ENCODE measurements at regions not wholly inside any gene's neighbourhood (a gene's known extent, or its start where the extent isn't known, plus 50 kb on each side); places are given as distances from the start of the nearest gene placed in this dataset.

GRCh38 chr14:101407328-101407727 lies 154.0 kb upstream of the DIO3 start:
- no peaks in the 10 kb centered on the region for H3K27me3 ChIP-seq (ENCODE audit: control insufficient read depth, insufficient read depth, low read length)
- BruUV-seq (replicated peaks), result no TSS peak
- H3K4ac ChIP-seq (ENCODE audit: low read depth, low read length), result peak overlapping the region; percentile 48; the same call in 1 of the 2 replicates
- dilution Hi-C loops (cut with HindIII; ENCODE audit: low sequenced_read_pairs, unreplicated experiment), result no loop called here
- no peak overlapping the region for H3K14ac ChIP-seq (replicated peaks; ENCODE audit: low read depth, low read length)
- H3K4me2 ChIP-seq (ENCODE audit: low read depth, low read length), result no peak overlapping the region
- DNase-seq (no peak), ATAC-seq (ENCODE audit: low read depth) (no peak)
- peak overlapping the region; percentile 30; the same call in 1 of the 2 replicates for H3K18ac ChIP-seq (ENCODE audit: low read depth, low read length)
- peak overlapping the region; percentile 88; the same call in 1 of the 2 replicates for H3K27ac ChIP-seq (ENCODE audit: insufficient read depth, low read length)
- intact Hi-C loops (cut with micrococcal nuclease), result no loop called here
- H2BK5ac ChIP-seq (ENCODE audit: low read depth, low read length, poor library complexity, severe bottlenecking), result no peak overlapping the region
- H4K5ac ChIP-seq (ENCODE audit: low read depth, low read length), result peak overlapping the region; percentile 40; the same call in 1 of the 2 replicates
- no peak overlapping the region for H4K91ac ChIP-seq (ENCODE audit: insufficient read depth, low read depth, low read length)
- H3K9me1 ChIP-seq (ENCODE audit: insufficient read depth, low read length), result 0 out of 2 replicates have a peak, but pooled peaks cover 8% of the 10 kb centered on the region
- peak overlapping the region; percentile 70 for H2AFZ ChIP-seq (replicated peaks; ENCODE audit: low read length, poor library complexity)
- H3K9ac ChIP-seq (ENCODE audit: low read depth, low read length), result no peak overlapping the region
- H2BK15ac ChIP-seq (ENCODE audit: low read depth, low read length), result no peak overlapping the region; the same call in 2 of the 3 replicates
- ChIA-PET CTCF (no interaction called here), POLR2A (ENCODE audit: unreplicated experiment) (no interaction called here)
- TF ChIP-seq, protein P1, sequence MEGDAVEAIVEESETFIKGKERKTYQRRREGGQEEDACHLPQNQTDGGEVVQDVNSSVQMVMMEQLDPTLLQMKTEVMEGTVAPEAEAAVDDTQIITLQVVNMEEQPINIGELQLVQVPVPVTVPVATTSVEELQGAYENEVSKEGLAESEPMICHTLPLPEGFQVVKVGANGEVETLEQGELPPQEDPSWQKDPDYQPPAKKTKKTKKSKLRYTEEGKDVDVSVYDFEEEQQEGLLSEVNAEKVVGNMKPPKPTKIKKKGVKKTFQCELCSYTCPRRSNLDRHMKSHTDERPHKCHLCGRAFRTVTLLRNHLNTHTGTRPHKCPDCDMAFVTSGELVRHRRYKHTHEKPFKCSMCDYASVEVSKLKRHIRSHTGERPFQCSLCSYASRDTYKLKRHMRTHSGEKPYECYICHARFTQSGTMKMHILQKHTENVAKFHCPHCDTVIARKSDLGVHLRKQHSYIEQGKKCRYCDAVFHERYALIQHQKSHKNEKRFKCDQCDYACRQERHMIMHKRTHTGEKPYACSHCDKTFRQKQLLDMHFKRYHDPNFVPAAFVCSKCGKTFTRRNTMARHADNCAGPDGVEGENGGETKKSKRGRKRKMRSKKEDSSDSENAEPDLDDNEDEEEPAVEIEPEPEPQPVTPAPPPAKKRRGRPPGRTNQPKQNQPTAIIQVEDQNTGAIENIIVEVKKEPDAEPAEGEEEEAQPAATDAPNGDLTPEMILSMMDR (conservative IDR thresholded peaks at IDR 0.05; ENCODE audit: low read depth, low read length), result no peak
- TF ChIP-seq RAD21 (IDR thresholded peaks at IDR 0.05; ENCODE audit: low read length), result no peak
- no peak for TF ChIP-seq SMC3 (IDR thresholded peaks at IDR 0.05; ENCODE audit: low read depth, low read length)
- no peak for TF ChIP-seq CEBPB (IDR thresholded peaks at IDR 0.05; ENCODE audit: low read depth, low read length)
- no peak for TF ChIP-seq MXI1 (IDR thresholded peaks at IDR 0.05; ENCODE audit: borderline replicate concordance, low read depth, low read length)
- TF ChIP-seq NFE2L2 (IDR thresholded peaks at IDR 0.05; ENCODE audit: low read depth, low read length), result no peak
- TF ChIP-seq, protein P2, sequence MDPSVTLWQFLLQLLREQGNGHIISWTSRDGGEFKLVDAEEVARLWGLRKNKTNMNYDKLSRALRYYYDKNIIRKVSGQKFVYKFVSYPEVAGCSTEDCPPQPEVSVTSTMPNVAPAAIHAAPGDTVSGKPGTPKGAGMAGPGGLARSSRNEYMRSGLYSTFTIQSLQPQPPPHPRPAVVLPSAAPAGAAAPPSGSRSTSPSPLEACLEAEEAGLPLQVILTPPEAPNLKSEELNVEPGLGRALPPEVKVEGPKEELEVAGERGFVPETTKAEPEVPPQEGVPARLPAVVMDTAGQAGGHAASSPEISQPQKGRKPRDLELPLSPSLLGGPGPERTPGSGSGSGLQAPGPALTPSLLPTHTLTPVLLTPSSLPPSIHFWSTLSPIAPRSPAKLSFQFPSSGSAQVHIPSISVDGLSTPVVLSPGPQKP (IDR thresholded peaks at IDR 0.05; ENCODE audit: borderline replicate concordance, low read depth, low read length), result no peak
- TF ChIP-seq BHLHE40 (IDR thresholded peaks at IDR 0.05; ENCODE audit: low read depth, low read length), result no peak
- no peak for TF ChIP-seq RFX5 (IDR thresholded peaks at IDR 0.05; ENCODE audit: low read depth, low read length)
- TF ChIP-seq FOS (IDR thresholded peaks at IDR 0.05; ENCODE audit: low read depth, low read length), result no peak
- TF ChIP-seq CHD1 (IDR thresholded peaks at IDR 0.05; ENCODE audit: low read depth, low read length), result no peak
- TF ChIP-seq, protein P3, sequence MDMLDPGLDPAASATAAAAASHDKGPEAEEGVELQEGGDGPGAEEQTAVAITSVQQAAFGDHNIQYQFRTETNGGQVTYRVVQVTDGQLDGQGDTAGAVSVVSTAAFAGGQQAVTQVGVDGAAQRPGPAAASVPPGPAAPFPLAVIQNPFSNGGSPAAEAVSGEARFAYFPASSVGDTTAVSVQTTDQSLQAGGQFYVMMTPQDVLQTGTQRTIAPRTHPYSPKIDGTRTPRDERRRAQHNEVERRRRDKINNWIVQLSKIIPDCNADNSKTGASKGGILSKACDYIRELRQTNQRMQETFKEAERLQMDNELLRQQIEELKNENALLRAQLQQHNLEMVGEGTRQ (IDR thresholded peaks at IDR 0.05; ENCODE audit: low read depth, low read length), result no peak
- no peak for TF ChIP-seq MAFK (IDR thresholded peaks at IDR 0.05; ENCODE audit: low read depth, low read length)
- 92% methylated on average over 2 of the region's 8 CpGs; no CpG with 5 or more reads in 1 of the 2 experiments for WGBS, 2 experiments (ENCODE audit: extremely low coverage in 2 of 2, insufficient read length in 1 of 2)
- H3K36me3 ChIP-seq (ENCODE audit: control insufficient read depth, insufficient read depth, low read length), result no peaks in the 10 kb centered on the region
- no peak overlapping the region for H2BK20ac ChIP-seq (ENCODE audit: low read depth, low read length)
- H3K4me3 ChIP-seq (ENCODE audit: insufficient read depth, low read depth, low read length), result no peak overlapping the region
- H3K23ac ChIP-seq (ENCODE audit: low read depth, low read length), result no peak overlapping the region
- no peaks in the 10 kb centered on the region for H4K20me1 ChIP-seq (ENCODE audit: insufficient read depth, low read length)
- no peak overlapping the region for H2BK120ac ChIP-seq (ENCODE audit: low read depth, low read length)
- H3K4me1 ChIP-seq (ENCODE audit: control insufficient read depth, insufficient read depth, low read length), result peaks cover 24% of the 10 kb centered on the region
- H3K9me3 ChIP-seq (ENCODE audit: control insufficient read depth, insufficient read depth, low read length), result no peaks in the 10 kb centered on the region
- H2AK9ac ChIP-seq (replicated peaks; ENCODE audit: low read depth, low read length, poor library complexity), result no peak overlapping the region
- H3K56ac ChIP-seq (ENCODE audit: extremely low read depth, insufficient read depth, low read length), result no peak overlapping the region
- in situ Hi-C loops (cut with MboI; ENCODE audit: low sequenced_read_pairs), result no loop called here
- no peak overlapping the region for H4K8ac ChIP-seq (ENCODE audit: low read depth in 2 of 2, low read length in 2 of 2)
- 0 out of 2 replicates have a peak overlapping the region, but pooled peaks have one; percentile 56 for H2AK5ac ChIP-seq (ENCODE audit: low read depth, low read length)
- H3K79me1 ChIP-seq (ENCODE audit: low read depth in 1 of 2, low read length in 2 of 2), result no peaks in the 10 kb centered on the region
